ENCODE measurements at regions not wholly inside any gene's neighbourhood (a gene's known extent, or its start where the extent isn't known, plus 50 kb on each side); places are given as distances from the start of the nearest gene placed in this dataset.
A peak's percentile ranks its signal among the peaks of the same experiment; 100 is the strongest.

GRCh38 chr2:121159291-121160071 is 125.5 kb downstream of the TFCP2L1 start:
- no peaks in the 10 kb centered on the region for H3K36me3 ChIP-seq (ENCODE audit: insufficient read depth, low read length)
- no peaks in the 10 kb centered on the region for H3K79me2 ChIP-seq (ENCODE audit: insufficient read depth, low read length)
- TF ChIP-seq EZH2 (IDR thresholded peaks at IDR 0.05; ENCODE audit: insufficient read depth, low read length): no peak
- TF ChIP-seq, protein P1, sequence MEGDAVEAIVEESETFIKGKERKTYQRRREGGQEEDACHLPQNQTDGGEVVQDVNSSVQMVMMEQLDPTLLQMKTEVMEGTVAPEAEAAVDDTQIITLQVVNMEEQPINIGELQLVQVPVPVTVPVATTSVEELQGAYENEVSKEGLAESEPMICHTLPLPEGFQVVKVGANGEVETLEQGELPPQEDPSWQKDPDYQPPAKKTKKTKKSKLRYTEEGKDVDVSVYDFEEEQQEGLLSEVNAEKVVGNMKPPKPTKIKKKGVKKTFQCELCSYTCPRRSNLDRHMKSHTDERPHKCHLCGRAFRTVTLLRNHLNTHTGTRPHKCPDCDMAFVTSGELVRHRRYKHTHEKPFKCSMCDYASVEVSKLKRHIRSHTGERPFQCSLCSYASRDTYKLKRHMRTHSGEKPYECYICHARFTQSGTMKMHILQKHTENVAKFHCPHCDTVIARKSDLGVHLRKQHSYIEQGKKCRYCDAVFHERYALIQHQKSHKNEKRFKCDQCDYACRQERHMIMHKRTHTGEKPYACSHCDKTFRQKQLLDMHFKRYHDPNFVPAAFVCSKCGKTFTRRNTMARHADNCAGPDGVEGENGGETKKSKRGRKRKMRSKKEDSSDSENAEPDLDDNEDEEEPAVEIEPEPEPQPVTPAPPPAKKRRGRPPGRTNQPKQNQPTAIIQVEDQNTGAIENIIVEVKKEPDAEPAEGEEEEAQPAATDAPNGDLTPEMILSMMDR (IDR thresholded peaks at IDR 0.05; ENCODE audit: insufficient read depth, low read depth, low read length): no peak
- Mint-ChIP-seq H3K4me3 (ENCODE audit: unreplicated experiment) (no peak overlapping the region), H3K27me3 (ENCODE audit: low read depth, unreplicated experiment) (peaks cover 33% of the 10 kb centered on the region), H3K36me3 (ENCODE audit: low read depth, unreplicated experiment) (no peaks in the 10 kb centered on the region), H3K9me3 (ENCODE audit: unreplicated experiment) (peaks cover 33% of the 10 kb centered on the region), H3K27ac (ENCODE audit: unreplicated experiment) (no peak overlapping the region), H3K4me1 (ENCODE audit: low read depth, unreplicated experiment) (no peaks in the 10 kb centered on the region)
- H3K27me3 ChIP-seq (ENCODE audit: insufficient read depth, low read length): peaks cover 2% of the 10 kb centered on the region
- peaks cover 11% of the 10 kb centered on the region for H3K9me3 ChIP-seq (ENCODE audit: insufficient read depth, low read depth, low read length)
- DNase-seq (ENCODE audit: low read depth) (no peak), FAIRE-seq (no peak)
- H3K4me1 ChIP-seq (ENCODE audit: insufficient read depth, low read length): no peaks in the 10 kb centered on the region
- no peak overlapping the region for H2AFZ ChIP-seq (ENCODE audit: low read depth, low read length)
- no peaks in the 10 kb centered on the region for H4K20me1 ChIP-seq (ENCODE audit: insufficient read depth, low read length)
- H3K9ac ChIP-seq (ENCODE audit: low read length): no peak overlapping the region
- H3K27ac ChIP-seq (ENCODE audit: low read depth, low read length): no peak overlapping the region
- no peak overlapping the region for H3K4me2 ChIP-seq (ENCODE audit: low read length)
- H3K4me3 ChIP-seq (ENCODE audit: insufficient read depth, low read depth, low read length): no peak overlapping the region

GRCh38 chr2:121160366-121160765 is 124.6 kb downstream of the TFCP2L1 start:
- Mint-ChIP-seq H3K4me1 (ENCODE audit: low read depth, unreplicated experiment) (no peaks in the 10 kb centered on the region), H3K27ac (ENCODE audit: unreplicated experiment) (no peak overlapping the region), H3K9me3 (ENCODE audit: unreplicated experiment) (peaks cover 33% of the 10 kb centered on the region), H3K36me3 (ENCODE audit: low read depth, unreplicated experiment) (no peaks in the 10 kb centered on the region), H3K4me3 (ENCODE audit: unreplicated experiment) (no peak overlapping the region), H3K27me3 (ENCODE audit: low read depth, unreplicated experiment) (peaks cover 27% of the 10 kb centered on the region)
- Histone ChIP-seq H3K9me3 (ENCODE audit: insufficient read depth, low read depth, low read length) (peaks cover 11% of the 10 kb centered on the region), H3K27ac (ENCODE audit: low read depth, low read length) (no peak overlapping the region), H3K79me2 (ENCODE audit: insufficient read depth, low read length) (no peaks in the 10 kb centered on the region), H3K36me3 (ENCODE audit: insufficient read depth, low read length) (no peaks in the 10 kb centered on the region), H3K27me3 (ENCODE audit: insufficient read depth, low read length) (peaks cover 4% of the 10 kb centered on the region), H4K20me1 (ENCODE audit: insufficient read depth, low read length) (no peaks in the 10 kb centered on the region), H3K4me3 (ENCODE audit: insufficient read depth, low read depth, low read length) (no peak overlapping the region), H3K9ac (ENCODE audit: low read length) (no peak overlapping the region), H3K4me2 (ENCODE audit: low read length) (no peak overlapping the region), H3K4me1 (ENCODE audit: insufficient read depth, low read length) (no peaks in the 10 kb centered on the region), H2AFZ (ENCODE audit: low read depth, low read length) (no peak overlapping the region)
- DNase-seq (ENCODE audit: low read depth) (peak; percentile 36), FAIRE-seq (no peak)
- TF ChIP-seq EZH2 (IDR thresholded peaks at IDR 0.05; ENCODE audit: insufficient read depth, low read length): no peak
- TF ChIP-seq, protein P1 (IDR thresholded peaks at IDR 0.05; ENCODE audit: insufficient read depth, low read depth, low read length): no peak

DNA sequence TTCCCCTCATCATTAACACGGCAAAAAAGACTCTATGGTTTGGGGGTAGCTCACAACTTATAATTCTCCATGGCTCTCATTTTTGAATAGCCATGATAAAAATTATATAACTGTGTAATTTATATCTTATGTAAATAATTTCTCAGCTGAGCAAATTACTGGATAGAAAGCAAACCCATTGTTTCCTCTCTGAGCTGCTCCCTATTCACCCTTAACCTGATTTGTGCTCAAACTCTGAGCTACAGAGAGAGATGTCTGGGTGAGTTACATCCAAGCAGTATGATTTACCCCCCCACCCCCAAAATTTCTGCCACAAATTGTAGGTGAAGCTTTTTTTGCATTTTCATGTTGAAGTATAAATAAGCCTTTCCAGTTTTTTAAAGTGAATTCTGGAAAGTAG is 123.7 kb downstream of the TFCP2L1 start:
- H3K36me3 Mint-ChIP-seq (ENCODE audit: low read depth, unreplicated experiment): no peaks in the 10 kb centered on the region
- no peak overlapping the region for H3K27ac Mint-ChIP-seq (ENCODE audit: unreplicated experiment)
- Histone ChIP-seq H3K9ac (ENCODE audit: low read length) (no peak overlapping the region), H3K79me2 (ENCODE audit: insufficient read depth, low read length) (no peaks in the 10 kb centered on the region), H3K36me3 (ENCODE audit: insufficient read depth, low read length) (no peaks in the 10 kb centered on the region), H3K9me3 (ENCODE audit: insufficient read depth, low read depth, low read length) (peaks cover 11% of the 10 kb centered on the region), H3K27me3 (ENCODE audit: insufficient read depth, low read length) (peaks cover 4% of the 10 kb centered on the region), H3K4me2 (ENCODE audit: low read length) (no peak overlapping the region), H3K4me3 (ENCODE audit: insufficient read depth, low read depth, low read length) (no peak overlapping the region), H4K20me1 (ENCODE audit: insufficient read depth, low read length) (no peaks in the 10 kb centered on the region), H3K27ac (ENCODE audit: low read depth, low read length) (no peak overlapping the region), H3K4me1 (ENCODE audit: insufficient read depth, low read length) (no peaks in the 10 kb centered on the region), H2AFZ (ENCODE audit: low read depth, low read length) (no peak overlapping the region)
- no peak for TF ChIP-seq EZH2 (IDR thresholded peaks at IDR 0.05; ENCODE audit: insufficient read depth, low read length)
- TF ChIP-seq, protein P1 (IDR thresholded peaks at IDR 0.05; ENCODE audit: insufficient read depth, low read depth, low read length): no peak
- no peak for DNase-seq (ENCODE audit: low read depth)
- H3K9me3 Mint-ChIP-seq (ENCODE audit: unreplicated experiment): peaks cover 29% of the 10 kb centered on the region
- no peak overlapping the region for H3K4me3 Mint-ChIP-seq (ENCODE audit: unreplicated experiment)
- FAIRE-seq: no peak
- no peaks in the 10 kb centered on the region for H3K4me1 Mint-ChIP-seq (ENCODE audit: low read depth, unreplicated experiment)
- H3K27me3 Mint-ChIP-seq (ENCODE audit: low read depth, unreplicated experiment): peaks cover 20% of the 10 kb centered on the region
